M059J (cell line): ENCODE measurements at regions not wholly inside any gene's neighbourhood (a gene's known extent, or its start where the extent isn't known, plus 50 kb on each side); places are given as distances from the start of the nearest gene placed in this dataset.
"Not testable (repeated sequence)": the region's sequence is repeated elsewhere in the genome, so short reads cannot be mapped to it uniquely, and the experiment has no call there.

ENCODE experiments used
- DNase-seq: peaks from one replicate; pipeline ENCODE4 v3.0.0-alpha.2; 2012; ENCODE audit warnings: low read depth

- no peak for DNase-seq
These were observed 1079.4 kb upstream of the COX7C start for GRCh38 chr5:85538362-85538761.

GRCh38 chr5:85545129-85545528 is 1072.6 kb upstream of the COX7C start:
- no peak for DNase-seq

GRCh38 chr5:85549229-85549628 is 1068.5 kb upstream of the COX7C start:
- no peak for DNase-seq

- no peak for DNase-seq
These were observed 1067.7 kb upstream of the COX7C start for GRCh38 chr5:85549836-85550599.

GRCh38 chr5:85556464-85556863 is 1061.3 kb upstream of the COX7C start:
- DNase-seq, result no peak

- DNase-seq, result peak; percentile 71
These were observed 1041.1 kb upstream of the COX7C start for GRCh38 chr5:85576666-85577065.

- DNase-seq, result not testable (repeated sequence)
These were observed 1029.9 kb upstream of the COX7C start for GRCh38 chr5:85587806-85588205.

GRCh38 chr5:85588268-85588667 is 1029.5 kb upstream of the COX7C start:
- DNase-seq, result not testable (repeated sequence)

GRCh38 chr5:85590764-85591163 is 1027.0 kb upstream of the COX7C start:
- DNase-seq, result no peak

GRCh38 chr5:85591311-85591710 is 1026.4 kb upstream of the COX7C start:
- no peak for DNase-seq

GRCh38 chr5:85602843-85603242 is 1014.9 kb upstream of the COX7C start:
- no peak for DNase-seq

- no peak for DNase-seq
These were observed 1013.4 kb upstream of the COX7C start for GRCh38 chr5:85604378-85604777.

- DNase-seq, result no peak
These were observed 1013.0 kb upstream of the COX7C start for GRCh38 chr5:85604786-85605185.

- peak; percentile 38 for DNase-seq
These were observed 1012.4 kb upstream of the COX7C start for GRCh38 chr5:85605381-85605780.

- peak; percentile 13 for DNase-seq
These were observed 1003.3 kb upstream of the COX7C start for GRCh38 chr5:85614489-85614888.

GRCh38 chr5:85621668-85622067 is 996.1 kb upstream of the COX7C start:
- no peak for DNase-seq

GRCh38 chr5:85628153-85628552 is 989.6 kb upstream of the COX7C start:
- DNase-seq, result no peak

GRCh38 chr5:85638495-85639125 is 979.1 kb upstream of the COX7C start:
- not testable (repeated sequence) for DNase-seq

GRCh38 chr5:85646036-85646435 is 971.7 kb upstream of the COX7C start:
- DNase-seq, result peak; percentile 24

- DNase-seq, result no peak
These were observed 971.1 kb upstream of the COX7C start for GRCh38 chr5:85646641-85647040.

- peak; percentile 91 for DNase-seq
These were observed 970.2 kb upstream of the COX7C start for GRCh38 chr5:85647349-85648127.

GRCh38 chr5:85648495-85648894 is 969.2 kb upstream of the COX7C start:
- DNase-seq, result peak; percentile 63

GRCh38 chr5:85651731-85652130 is 966.0 kb upstream of the COX7C start:
- DNase-seq, result no peak
